ENCODE measurements at regions not wholly inside any gene's neighbourhood (a gene's known extent, or its start where the extent isn't known, plus 50 kb on each side); places are given as distances from the start of the nearest gene placed in this dataset.

- TF ChIP-seq CTCF (conservative IDR thresholded peaks at IDR 0.05; ENCODE audit: low read length) (no peak), EZH2phosphoT487 (IDR thresholded peaks at IDR 0.05; ENCODE audit: borderline replicate concordance) (no peak)
Measured at GRCh38 chr14:22500525-22500924, 88.5 kb downstream of the DAD1 start.

Data from Loucy (cell line).